Spleen (tissue), 7 donors: ENCODE measurements at regions not wholly inside any gene's neighbourhood (a gene's known extent, or its start where the extent isn't known, plus 50 kb on each side); places are given as distances from the start of the nearest gene placed in this dataset.

Experiments used
- POLR2A ChIP-seq, 3 donors: fragments of 450-650 bp; IDR thresholded peaks; one replicate each; pipeline ENCODE4 v1.5.1; 2017; ENCODE audit warnings: antibody characterized with exemption in 3 of 3, mild to moderate bottlenecking in 1 of 3
- POLR2AphosphoS5 ChIP-seq, 3 donors: sonication (generic); formaldehyde crosslinking; IDR thresholded peaks; one replicate each; pipeline ENCODE4 v1.5.1; 2017; ENCODE audit warnings: antibody characterized with exemption in 3 of 3
- TF ChIP-seq, protein P1 (sequence below), 11 experiments: fragments of 200-600 bp in 7 of 11; fragments of 450-650 bp in 4 of 11; sonication (generic) in 4 of 11; IDR thresholded peaks in 8 of 11; conservative IDR thresholded peaks in 3 of 11; 1 replicate in 7 of 11; 2 replicates in 4 of 11; pipeline versions ENCODE4 v1.4.0 to v1.8.0; 2016 to 2021; ENCODE audit warnings: antibody characterized with exemption in 11 of 11, inconsistent platforms in 4 of 11, mild to moderate bottlenecking in 1 of 11
- donor health status: DM: no; HTN: no; CAD: no; lungs with moderate emphysema.
- donor health status: DM: no; HTN: no; CAD: no.
- donor health status: DM: no; HTN: no; CAD: no.

DNA sequence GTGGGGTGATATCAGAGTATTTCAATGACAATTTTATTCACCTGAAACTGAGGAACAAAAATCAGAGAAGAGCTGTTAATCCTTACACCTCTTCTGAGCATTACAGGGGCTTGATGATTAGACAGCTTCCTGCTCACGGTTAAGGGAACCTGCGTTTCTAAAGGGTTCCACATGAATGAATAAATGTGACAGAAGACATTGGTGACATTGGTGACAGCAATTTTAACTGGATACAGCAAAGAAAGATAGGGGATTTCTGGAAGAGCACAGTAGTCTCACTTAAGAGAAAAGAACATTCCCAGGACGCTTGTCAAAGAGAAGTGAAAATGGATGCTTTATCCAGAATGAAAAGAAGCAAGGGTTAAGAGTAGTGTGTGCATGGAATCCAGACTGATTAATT lies 235.9 kb upstream of the CNTN3 start:
- TF ChIP-seq, protein P1, sequence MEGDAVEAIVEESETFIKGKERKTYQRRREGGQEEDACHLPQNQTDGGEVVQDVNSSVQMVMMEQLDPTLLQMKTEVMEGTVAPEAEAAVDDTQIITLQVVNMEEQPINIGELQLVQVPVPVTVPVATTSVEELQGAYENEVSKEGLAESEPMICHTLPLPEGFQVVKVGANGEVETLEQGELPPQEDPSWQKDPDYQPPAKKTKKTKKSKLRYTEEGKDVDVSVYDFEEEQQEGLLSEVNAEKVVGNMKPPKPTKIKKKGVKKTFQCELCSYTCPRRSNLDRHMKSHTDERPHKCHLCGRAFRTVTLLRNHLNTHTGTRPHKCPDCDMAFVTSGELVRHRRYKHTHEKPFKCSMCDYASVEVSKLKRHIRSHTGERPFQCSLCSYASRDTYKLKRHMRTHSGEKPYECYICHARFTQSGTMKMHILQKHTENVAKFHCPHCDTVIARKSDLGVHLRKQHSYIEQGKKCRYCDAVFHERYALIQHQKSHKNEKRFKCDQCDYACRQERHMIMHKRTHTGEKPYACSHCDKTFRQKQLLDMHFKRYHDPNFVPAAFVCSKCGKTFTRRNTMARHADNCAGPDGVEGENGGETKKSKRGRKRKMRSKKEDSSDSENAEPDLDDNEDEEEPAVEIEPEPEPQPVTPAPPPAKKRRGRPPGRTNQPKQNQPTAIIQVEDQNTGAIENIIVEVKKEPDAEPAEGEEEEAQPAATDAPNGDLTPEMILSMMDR (IDR thresholded peaks at IDR 0.05 in 8 of 11, conservative IDR thresholded peaks at IDR 0.05 in 3 of 11): no peak
- TF ChIP-seq POLR2AphosphoS5 (IDR thresholded peaks at IDR 0.05) (no peak), POLR2A (IDR thresholded peaks at IDR 0.05) (no peak)
